Testis (tissue), 2 donors: ENCODE measurements at regions not wholly inside any gene's neighbourhood (a gene's known extent, or its start where the extent isn't known, plus 50 kb on each side); places are given as distances from the start of the nearest gene placed in this dataset.

Source experiments
- POLR2A ChIP-seq: fragments of 450-650 bp; IDR thresholded peaks from one replicate; pipeline ENCODE4 v1.6.1; 2017; ENCODE audit warnings: antibody characterized with exemption, mild to moderate bottlenecking, moderate library complexity
- TF ChIP-seq, protein P1 (sequence below), 3 experiments: fragments of 450-650 bp in 2 of 3; fragments of 200-600 bp in 1 of 3; sonication (generic) in 1 of 3; IDR thresholded peaks; one replicate each; pipeline ENCODE4 v1.5.1; 2016 to 2019; ENCODE audit warnings: antibody characterized with exemption in 3 of 3, mild to moderate bottlenecking in 2 of 3, moderate library complexity in 1 of 3

- TF ChIP-seq POLR2A = no peak
- TF ChIP-seq, protein P1, sequence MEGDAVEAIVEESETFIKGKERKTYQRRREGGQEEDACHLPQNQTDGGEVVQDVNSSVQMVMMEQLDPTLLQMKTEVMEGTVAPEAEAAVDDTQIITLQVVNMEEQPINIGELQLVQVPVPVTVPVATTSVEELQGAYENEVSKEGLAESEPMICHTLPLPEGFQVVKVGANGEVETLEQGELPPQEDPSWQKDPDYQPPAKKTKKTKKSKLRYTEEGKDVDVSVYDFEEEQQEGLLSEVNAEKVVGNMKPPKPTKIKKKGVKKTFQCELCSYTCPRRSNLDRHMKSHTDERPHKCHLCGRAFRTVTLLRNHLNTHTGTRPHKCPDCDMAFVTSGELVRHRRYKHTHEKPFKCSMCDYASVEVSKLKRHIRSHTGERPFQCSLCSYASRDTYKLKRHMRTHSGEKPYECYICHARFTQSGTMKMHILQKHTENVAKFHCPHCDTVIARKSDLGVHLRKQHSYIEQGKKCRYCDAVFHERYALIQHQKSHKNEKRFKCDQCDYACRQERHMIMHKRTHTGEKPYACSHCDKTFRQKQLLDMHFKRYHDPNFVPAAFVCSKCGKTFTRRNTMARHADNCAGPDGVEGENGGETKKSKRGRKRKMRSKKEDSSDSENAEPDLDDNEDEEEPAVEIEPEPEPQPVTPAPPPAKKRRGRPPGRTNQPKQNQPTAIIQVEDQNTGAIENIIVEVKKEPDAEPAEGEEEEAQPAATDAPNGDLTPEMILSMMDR (IDR thresholded peaks at IDR 0.05) = no peak
These were observed 717.5 kb downstream of the RWDD3 start for GRCh38 chr1:95951371-95952102.
